ENCODE measurements at regions not wholly inside any gene's neighbourhood (a gene's known extent, or its start where the extent isn't known, plus 50 kb on each side); places are given as distances from the start of the nearest gene placed in this dataset.
"Not testable (repeated sequence)": the region's sequence is repeated elsewhere in the genome, so short reads cannot be mapped to it uniquely, and the experiment has no call there.

DNA sequence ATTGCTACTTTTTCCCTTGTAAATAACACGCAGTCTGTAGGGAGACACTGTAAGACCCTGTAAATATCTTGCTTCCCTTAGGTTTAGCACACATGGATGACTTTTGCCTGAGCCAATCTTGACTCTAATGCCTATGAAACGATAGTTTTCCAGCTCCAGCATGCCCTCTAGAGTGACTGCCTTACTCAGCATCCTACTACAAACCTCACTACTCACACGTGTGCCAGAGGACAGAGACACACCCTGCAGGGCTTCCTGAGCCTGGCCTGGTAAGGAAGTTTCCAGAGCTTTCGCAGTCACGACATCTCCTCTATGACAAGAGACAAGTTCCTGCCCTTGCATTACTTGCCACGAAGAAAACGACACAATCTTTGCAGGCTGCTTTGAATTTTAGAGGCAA lies 138.1 kb downstream of the ATPSCKMT start:
- peak; percentile 45 for DNase-seq (ENCODE audit: low spot score)
- peak; percentile 16 for TF ChIP-seq CTCF (IDR thresholded peaks at IDR 0.05; ENCODE audit: borderline replicate concordance, control extremely low read depth, extremely low read depth, insufficient read depth, missing control alignments)

GRCh38 chr5:10110228-10110627 lies 139.5 kb downstream of the ATPSCKMT start:
- DNase-seq (ENCODE audit: low spot score), result no peak
- TF ChIP-seq CTCF (IDR thresholded peaks at IDR 0.05; ENCODE audit: borderline replicate concordance, control extremely low read depth, extremely low read depth, insufficient read depth, missing control alignments), result no peak
- in situ Hi-C loops (cut with MboI; ENCODE audit: low sequenced_read_pairs, unreplicated experiment), result no loop called here

More for the DNA sequence above, 138.1 kb downstream of the ATPSCKMT start:
- in situ Hi-C loops (cut with MboI; ENCODE audit: low sequenced_read_pairs, unreplicated experiment), result no loop called here

DNA sequence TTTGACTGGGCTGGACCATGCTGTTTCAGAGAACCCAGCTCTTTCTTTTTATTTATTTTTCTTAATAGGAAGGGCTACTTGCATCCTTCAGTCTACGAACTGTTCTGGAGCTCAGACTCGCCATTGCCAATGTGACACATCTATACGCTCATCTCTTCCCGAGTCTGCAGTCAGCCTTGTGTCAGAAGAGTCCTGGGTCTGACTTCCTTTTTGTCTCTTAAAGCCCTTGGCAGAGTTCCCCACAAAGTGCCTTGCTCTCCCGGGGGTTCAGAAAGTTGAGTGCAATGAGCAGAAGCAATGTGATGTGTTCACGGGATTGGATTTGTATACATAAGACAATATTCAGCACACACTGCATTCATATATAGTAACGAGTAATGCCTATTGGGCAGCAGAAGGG lies 140.4 kb downstream of the ATPSCKMT start:
- DNase-seq (ENCODE audit: low spot score), result no peak
- TF ChIP-seq CTCF (IDR thresholded peaks at IDR 0.05; ENCODE audit: borderline replicate concordance, control extremely low read depth, extremely low read depth, insufficient read depth, missing control alignments), result no peak
- in situ Hi-C loops (cut with MboI; ENCODE audit: low sequenced_read_pairs, unreplicated experiment), result no loop called here

DNA sequence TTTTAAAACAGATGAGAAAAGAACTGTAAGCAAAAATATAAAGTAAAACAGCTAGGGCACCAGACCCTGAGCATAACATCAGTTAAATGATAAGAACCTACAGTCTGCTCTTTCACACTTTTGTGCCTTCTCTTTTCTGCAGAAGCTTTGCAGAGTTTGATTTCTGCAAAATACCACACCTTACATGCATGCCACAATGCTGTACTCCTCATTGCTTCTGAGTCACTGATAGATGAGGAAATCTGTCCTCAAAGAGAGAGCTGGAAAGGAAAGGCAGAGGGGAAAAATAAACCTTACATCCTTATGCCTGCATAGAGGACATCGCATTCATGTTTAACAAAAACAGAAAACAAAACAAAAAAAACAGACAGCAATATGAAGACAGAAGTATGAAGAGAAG lies 142.9 kb downstream of the ATPSCKMT start:
- in situ Hi-C loops (cut with MboI; ENCODE audit: low sequenced_read_pairs, unreplicated experiment), result no loop called here
- DNase-seq (ENCODE audit: low spot score), result no peak
- TF ChIP-seq CTCF (IDR thresholded peaks at IDR 0.05; ENCODE audit: borderline replicate concordance, control extremely low read depth, extremely low read depth, insufficient read depth, missing control alignments), result no peak

- no peak for TF ChIP-seq CTCF (IDR thresholded peaks at IDR 0.05; ENCODE audit: borderline replicate concordance, control extremely low read depth, extremely low read depth, insufficient read depth, missing control alignments)
- no peak for DNase-seq (ENCODE audit: low spot score)
- in situ Hi-C loops (cut with MboI; ENCODE audit: low sequenced_read_pairs, unreplicated experiment), result no loop called here
These were observed 143.4 kb downstream of the ATPSCKMT start for GRCh38 chr5:10106285-10106684.

GRCh38 chr5:10102706-10103497 lies 146.8 kb downstream of the ATPSCKMT start:
- no peak for TF ChIP-seq CTCF (IDR thresholded peaks at IDR 0.05; ENCODE audit: borderline replicate concordance, control extremely low read depth, extremely low read depth, insufficient read depth, missing control alignments)
- no peak for DNase-seq (ENCODE audit: low spot score)
- in situ Hi-C loops (cut with MboI; ENCODE audit: low sequenced_read_pairs, unreplicated experiment), result no loop called here

DNA sequence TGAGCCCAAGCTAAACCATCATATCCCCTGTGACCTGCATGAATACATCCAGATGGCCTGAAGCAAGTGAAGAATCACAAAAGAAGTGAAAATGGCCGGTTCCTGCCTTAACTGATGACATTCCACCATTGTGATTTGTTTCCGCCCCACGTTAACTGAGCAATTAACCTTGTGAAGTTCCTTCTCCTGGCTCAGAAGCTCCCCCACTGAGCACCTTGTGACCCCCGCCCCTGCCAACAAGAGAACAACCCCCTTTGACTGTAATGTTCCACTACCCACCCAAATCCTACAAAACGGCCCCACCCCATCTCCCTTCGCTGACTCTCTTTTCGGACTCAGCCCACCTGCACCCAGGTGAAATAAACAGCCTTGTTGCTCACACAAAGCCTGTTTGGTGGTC lies 147.5 kb downstream of the ATPSCKMT start:
- DNase-seq (ENCODE audit: low spot score); in situ Hi-C loops (cut with MboI; ENCODE audit: low sequenced_read_pairs, unreplicated experiment): not testable (repeated sequence)
